Non-pigmented ciliary epithelial cell (primary cell): ENCODE measurements at regions not wholly inside any gene's neighbourhood (a gene's known extent, or its start where the extent isn't known, plus 50 kb on each side); places are given as distances from the start of the nearest gene placed in this dataset.

Experiments used
- DNase-seq: peaks from one replicate; pipeline ENCODE4 v3.0.0-alpha.2; 2010; ENCODE audit warnings: low read depth

GRCh38 chr3:72341380-72341770, 506.9 kb downstream of the SHQ1 start:
- no peak for DNase-seq

GRCh38 chr3:72340476-72341379, 507.5 kb downstream of the SHQ1 start:
- DNase-seq = no peak

GRCh38 chr3:72340056-72340455, 508.2 kb downstream of the SHQ1 start:
- DNase-seq = no peak

GRCh38 chr3:72339670-72340030, 508.6 kb downstream of the SHQ1 start:
- DNase-seq = no peak

- peak; percentile 95 for DNase-seq
Observed at GRCh38 chr3:72338942-72339669, 509.1 kb downstream of the SHQ1 start.

- DNase-seq = no peak
Observed at GRCh38 chr3:72338082-72338941, 509.9 kb downstream of the SHQ1 start.

GRCh38 chr3:72337480-72337855, 510.8 kb downstream of the SHQ1 start:
- no peak for DNase-seq

GRCh38 chr3:72336821-72337479, 511.3 kb downstream of the SHQ1 start:
- DNase-seq = no peak

- no peak for DNase-seq
Observed at GRCh38 chr3:72336114-72336651, 512.1 kb downstream of the SHQ1 start.

GRCh38 chr3:72335458-72336095, 512.7 kb downstream of the SHQ1 start:
- no peak for DNase-seq

- DNase-seq = no peak
Observed at GRCh38 chr3:72334681-72335457, 513.4 kb downstream of the SHQ1 start.

GRCh38 chr3:72332689-72333088, 515.6 kb downstream of the SHQ1 start:
- DNase-seq = no peak

- DNase-seq = no peak
Observed at GRCh38 chr3:72332036-72332435, 516.2 kb downstream of the SHQ1 start.

- DNase-seq = no peak
Observed at GRCh38 chr3:72331076-72331475, 517.2 kb downstream of the SHQ1 start.

GRCh38 chr3:72329354-72329753, 518.9 kb downstream of the SHQ1 start:
- no peak for DNase-seq

GRCh38 chr3:72328755-72329277, 519.4 kb downstream of the SHQ1 start:
- no peak for DNase-seq

GRCh38 chr3:72327008-72327407, 521.2 kb downstream of the SHQ1 start:
- DNase-seq = no peak

- DNase-seq = no peak
Observed at GRCh38 chr3:72324253-72324811, 523.9 kb downstream of the SHQ1 start.

- DNase-seq = no peak
Observed at GRCh38 chr3:72323773-72324172, 524.5 kb downstream of the SHQ1 start.
